ENCODE measurements at regions not wholly inside any gene's neighbourhood (a gene's known extent, or its start where the extent isn't known, plus 50 kb on each side); places are given as distances from the start of the nearest gene placed in this dataset.

DNA sequence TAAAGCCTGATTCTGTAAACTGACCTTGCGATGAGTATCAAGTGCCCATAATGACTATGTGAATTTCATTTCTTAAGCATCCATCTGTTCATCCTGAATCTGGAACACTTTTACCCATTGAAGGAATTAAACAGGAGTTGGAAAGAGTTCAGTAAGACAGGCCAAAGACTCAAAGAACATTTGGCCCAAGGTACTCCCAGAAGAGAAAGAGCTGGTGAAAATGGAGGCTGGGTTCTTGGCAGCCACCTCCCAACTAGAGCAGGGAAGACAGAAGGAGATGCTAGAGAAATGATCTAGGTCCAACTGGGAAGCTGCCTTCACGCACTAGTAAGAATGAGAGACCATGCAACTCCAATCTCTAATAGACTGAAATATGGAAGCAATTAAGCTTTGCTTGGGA is 57.1 kb upstream of the ADRA1D start:
- H3K9ac ChIP-seq (ENCODE audit: low read length) = no peak overlapping the region
- H3K9me2 ChIP-seq (ENCODE audit: insufficient read depth, low read length) = no peaks in the 10 kb centered on the region
- no peaks in the 10 kb centered on the region for H4K20me1 ChIP-seq (ENCODE audit: insufficient read depth)
- no peak overlapping the region for H3K27ac ChIP-seq (ENCODE audit: low read length)
- no peaks in the 10 kb centered on the region for H3K9me3 ChIP-seq (ENCODE audit: low read length)
- no peaks in the 10 kb centered on the region for H3K79me2 ChIP-seq (replicated peaks; ENCODE audit: insufficient read depth, low read length)
- no peak overlapping the region for H3K4me2 ChIP-seq (ENCODE audit: low read length)
- no peaks in the 10 kb centered on the region for H3K27me3 ChIP-seq (ENCODE audit: insufficient read depth, low read depth, low read length)
- H2AFZ ChIP-seq (ENCODE audit: low read depth, low read length) = no peak overlapping the region
- no peaks in the 10 kb centered on the region for H3F3A ChIP-seq (ENCODE audit: insufficient read depth, low read length, poor library complexity, severe bottlenecking)
- no peak overlapping the region for H3K4me3 ChIP-seq (ENCODE audit: low read length)
- H3K36me3 ChIP-seq (ENCODE audit: insufficient read depth, low read length) = no peaks in the 10 kb centered on the region
- TF ChIP-seq, protein P1, sequence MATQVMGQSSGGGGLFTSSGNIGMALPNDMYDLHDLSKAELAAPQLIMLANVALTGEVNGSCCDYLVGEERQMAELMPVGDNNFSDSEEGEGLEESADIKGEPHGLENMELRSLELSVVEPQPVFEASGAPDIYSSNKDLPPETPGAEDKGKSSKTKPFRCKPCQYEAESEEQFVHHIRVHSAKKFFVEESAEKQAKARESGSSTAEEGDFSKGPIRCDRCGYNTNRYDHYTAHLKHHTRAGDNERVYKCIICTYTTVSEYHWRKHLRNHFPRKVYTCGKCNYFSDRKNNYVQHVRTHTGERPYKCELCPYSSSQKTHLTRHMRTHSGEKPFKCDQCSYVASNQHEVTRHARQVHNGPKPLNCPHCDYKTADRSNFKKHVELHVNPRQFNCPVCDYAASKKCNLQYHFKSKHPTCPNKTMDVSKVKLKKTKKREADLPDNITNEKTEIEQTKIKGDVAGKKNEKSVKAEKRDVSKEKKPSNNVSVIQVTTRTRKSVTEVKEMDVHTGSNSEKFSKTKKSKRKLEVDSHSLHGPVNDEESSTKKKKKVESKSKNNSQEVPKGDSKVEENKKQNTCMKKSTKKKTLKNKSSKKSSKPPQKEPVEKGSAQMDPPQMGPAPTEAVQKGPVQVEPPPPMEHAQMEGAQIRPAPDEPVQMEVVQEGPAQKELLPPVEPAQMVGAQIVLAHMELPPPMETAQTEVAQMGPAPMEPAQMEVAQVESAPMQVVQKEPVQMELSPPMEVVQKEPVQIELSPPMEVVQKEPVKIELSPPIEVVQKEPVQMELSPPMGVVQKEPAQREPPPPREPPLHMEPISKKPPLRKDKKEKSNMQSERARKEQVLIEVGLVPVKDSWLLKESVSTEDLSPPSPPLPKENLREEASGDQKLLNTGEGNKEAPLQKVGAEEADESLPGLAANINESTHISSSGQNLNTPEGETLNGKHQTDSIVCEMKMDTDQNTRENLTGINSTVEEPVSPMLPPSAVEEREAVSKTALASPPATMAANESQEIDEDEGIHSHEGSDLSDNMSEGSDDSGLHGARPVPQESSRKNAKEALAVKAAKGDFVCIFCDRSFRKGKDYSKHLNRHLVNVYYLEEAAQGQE (IDR thresholded peaks at IDR 0.05; ENCODE audit: borderline replicate concordance) = no peak
- TF ChIP-seq, protein P2, sequence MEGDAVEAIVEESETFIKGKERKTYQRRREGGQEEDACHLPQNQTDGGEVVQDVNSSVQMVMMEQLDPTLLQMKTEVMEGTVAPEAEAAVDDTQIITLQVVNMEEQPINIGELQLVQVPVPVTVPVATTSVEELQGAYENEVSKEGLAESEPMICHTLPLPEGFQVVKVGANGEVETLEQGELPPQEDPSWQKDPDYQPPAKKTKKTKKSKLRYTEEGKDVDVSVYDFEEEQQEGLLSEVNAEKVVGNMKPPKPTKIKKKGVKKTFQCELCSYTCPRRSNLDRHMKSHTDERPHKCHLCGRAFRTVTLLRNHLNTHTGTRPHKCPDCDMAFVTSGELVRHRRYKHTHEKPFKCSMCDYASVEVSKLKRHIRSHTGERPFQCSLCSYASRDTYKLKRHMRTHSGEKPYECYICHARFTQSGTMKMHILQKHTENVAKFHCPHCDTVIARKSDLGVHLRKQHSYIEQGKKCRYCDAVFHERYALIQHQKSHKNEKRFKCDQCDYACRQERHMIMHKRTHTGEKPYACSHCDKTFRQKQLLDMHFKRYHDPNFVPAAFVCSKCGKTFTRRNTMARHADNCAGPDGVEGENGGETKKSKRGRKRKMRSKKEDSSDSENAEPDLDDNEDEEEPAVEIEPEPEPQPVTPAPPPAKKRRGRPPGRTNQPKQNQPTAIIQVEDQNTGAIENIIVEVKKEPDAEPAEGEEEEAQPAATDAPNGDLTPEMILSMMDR (IDR thresholded peaks at IDR 0.05; ENCODE audit: poor library complexity, severe bottlenecking) = no peak
- TF ChIP-seq RAD21 (conservative IDR thresholded peaks at IDR 0.05) = no peak
- TF ChIP-seq TAF1 (IDR thresholded peaks at IDR 0.05; ENCODE audit: low read depth) = no peak
- no peak for TF ChIP-seq SMC3 (conservative IDR thresholded peaks at IDR 0.05; ENCODE audit: poor library complexity)
- TF ChIP-seq POLR2AphosphoS5 (IDR thresholded peaks at IDR 0.05) = no peak
- no peak for TF ChIP-seq EP300 (conservative IDR thresholded peaks at IDR 0.05; ENCODE audit: poor library complexity, severe bottlenecking)
- TF ChIP-seq EZH2 (IDR thresholded peaks at IDR 0.05; ENCODE audit: borderline replicate concordance, insufficient read depth, low read length, poor library complexity, severe bottlenecking) = no peak
- TF ChIP-seq MXI1 (conservative IDR thresholded peaks at IDR 0.05; ENCODE audit: poor library complexity, severe bottlenecking) = no peak

DNA sequence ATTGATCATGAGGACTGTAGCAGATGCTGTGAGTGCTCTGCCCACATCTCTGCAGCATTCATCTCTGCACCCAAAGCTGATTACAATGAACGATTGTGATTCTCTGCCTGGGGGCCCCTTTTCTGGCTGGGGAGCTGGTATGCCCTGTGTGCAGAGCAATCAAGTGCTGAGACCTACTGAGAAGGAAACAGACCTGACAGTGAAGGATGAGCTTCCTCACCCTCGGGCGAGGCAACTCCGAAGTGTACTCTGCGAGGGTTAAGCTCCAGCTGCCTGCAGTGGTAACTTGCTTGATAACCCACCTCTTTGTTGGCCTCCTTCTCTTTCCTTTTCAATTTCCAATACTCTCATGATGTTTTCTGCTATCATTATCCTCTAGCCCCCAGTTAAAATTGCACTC is 56.0 kb upstream of the ADRA1D start:
- no peaks in the 10 kb centered on the region for H3K9me3 ChIP-seq (ENCODE audit: low read length)
- no peak overlapping the region for H3K4me3 ChIP-seq (ENCODE audit: low read length)
- TF ChIP-seq, protein P2 (IDR thresholded peaks at IDR 0.05; ENCODE audit: poor library complexity, severe bottlenecking) = no peak
- no peaks in the 10 kb centered on the region for H3K36me3 ChIP-seq (ENCODE audit: insufficient read depth, low read length)
- no peak overlapping the region for H3K4me2 ChIP-seq (ENCODE audit: low read length)
- H3K79me2 ChIP-seq (replicated peaks; ENCODE audit: insufficient read depth, low read length) = no peaks in the 10 kb centered on the region
- no peaks in the 10 kb centered on the region for H3F3A ChIP-seq (ENCODE audit: insufficient read depth, low read length, poor library complexity, severe bottlenecking)
- no peak overlapping the region for H3K27ac ChIP-seq (ENCODE audit: low read length)
- H3K9me2 ChIP-seq (ENCODE audit: insufficient read depth, low read length) = no peaks in the 10 kb centered on the region
- no peaks in the 10 kb centered on the region for H3K27me3 ChIP-seq (ENCODE audit: insufficient read depth, low read depth, low read length)
- no peak overlapping the region for H3K9ac ChIP-seq (ENCODE audit: low read length)
- H2AFZ ChIP-seq (ENCODE audit: low read depth, low read length) = no peak overlapping the region
- H4K20me1 ChIP-seq (ENCODE audit: insufficient read depth) = no peaks in the 10 kb centered on the region
